ENCODE measurements at regions not wholly inside any gene's neighbourhood (a gene's known extent, or its start where the extent isn't known, plus 50 kb on each side); places are given as distances from the start of the nearest gene placed in this dataset.

DNA sequence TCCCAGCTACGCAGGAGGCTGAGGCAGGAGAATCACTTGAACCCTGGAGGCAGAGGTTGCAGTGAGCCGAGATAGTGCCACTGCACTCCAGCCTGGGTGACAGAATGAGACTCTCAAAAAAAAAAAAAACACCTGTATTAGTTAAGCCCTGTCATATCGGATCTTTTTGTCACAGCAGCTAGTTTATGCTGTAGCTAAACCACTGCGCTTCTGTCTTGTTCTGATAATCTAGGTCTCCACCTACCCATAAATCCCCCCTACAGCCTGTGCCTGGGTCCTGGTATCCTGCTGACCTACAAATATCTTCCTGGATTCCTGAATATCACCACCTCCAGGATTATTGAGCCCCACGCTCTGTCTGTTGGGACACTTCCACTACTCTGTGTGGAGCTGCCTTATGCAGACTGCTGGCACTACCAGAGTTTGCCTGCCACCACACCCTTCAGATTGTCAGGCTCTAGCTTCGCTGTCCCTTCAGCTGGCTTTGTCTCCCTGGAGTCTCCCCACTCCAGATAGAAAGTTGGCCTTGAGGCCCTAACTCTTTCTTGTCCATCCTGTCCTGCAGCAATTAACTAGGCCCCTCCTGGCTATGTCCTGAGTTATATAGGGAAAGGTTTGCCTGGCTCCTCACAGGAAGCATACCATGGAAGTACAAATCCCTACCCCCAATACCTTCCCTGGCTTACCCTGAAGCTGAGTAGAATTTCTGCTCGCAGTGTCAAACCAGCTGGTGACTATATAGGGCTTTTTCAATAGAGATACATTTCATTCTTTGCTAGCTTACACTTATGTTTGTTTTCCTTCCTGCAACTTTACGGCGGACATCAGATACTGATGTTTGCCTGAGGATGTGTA lies 136.0 kb upstream of the SERTAD2 start:
- TF ChIP-seq EZH2phosphoT487 (IDR thresholded peaks at IDR 0.05; ENCODE audit: insufficient read depth, low read depth) (no peak), EZH2 (IDR thresholded peaks at IDR 0.05; ENCODE audit: insufficient read depth, poor library complexity, severe bottlenecking) (no peak)
